ENCODE measurements at regions not wholly inside any gene's neighbourhood (a gene's known extent, or its start where the extent isn't known, plus 50 kb on each side); places are given as distances from the start of the nearest gene placed in this dataset.
A peak's percentile ranks its signal among the peaks of the same experiment; 100 is the strongest.

DNA sequence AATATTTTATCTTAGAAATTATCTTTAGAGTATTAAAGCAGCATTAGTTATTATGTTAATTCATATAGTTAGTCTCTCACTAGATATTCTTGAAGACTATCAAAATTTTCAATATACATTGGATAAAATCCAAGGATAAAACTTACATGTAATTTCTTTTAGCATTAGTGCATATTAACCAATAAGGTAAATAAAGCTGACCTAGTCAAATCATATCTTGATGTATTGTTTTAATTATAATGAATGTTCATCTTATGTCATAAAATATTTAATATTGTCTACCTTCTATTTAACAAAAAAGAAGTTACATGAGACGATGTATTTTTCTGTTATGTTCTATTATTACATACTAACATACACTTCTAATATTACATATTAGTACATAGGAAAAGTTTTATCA lies 301.7 kb upstream of the DAB2 start:
- no peak for DNase-seq (ENCODE audit: low read depth)
- no peak for TF ChIP-seq CTCF (IDR thresholded peaks at IDR 0.05; ENCODE audit: insufficient read depth, low read depth, low read length, missing control alignments)
- H3K4me3 ChIP-seq (ENCODE audit: low read length) = no peak overlapping the region

DNA sequence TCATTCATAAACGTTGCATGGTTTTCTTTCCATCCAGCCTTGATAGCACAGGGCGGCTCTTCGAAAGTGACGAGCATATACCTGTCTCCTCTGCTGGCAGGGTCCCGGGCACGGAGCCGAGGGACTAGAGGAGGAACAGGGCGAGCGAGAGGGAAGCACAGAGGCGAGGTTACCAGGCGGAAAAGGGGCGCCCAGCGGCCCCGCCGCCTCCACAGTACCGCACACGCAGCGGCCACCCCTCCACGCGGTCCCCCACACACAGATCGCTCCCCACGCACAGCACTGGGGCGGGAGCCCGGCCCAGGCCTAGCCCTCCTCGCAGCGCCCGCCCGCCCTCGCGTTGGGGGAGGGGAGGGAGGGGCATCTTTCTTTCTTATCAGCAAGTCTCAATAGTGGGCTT lies 296.6 kb upstream of the DAB2 start:
- no peak for TF ChIP-seq CTCF (IDR thresholded peaks at IDR 0.05; ENCODE audit: insufficient read depth, low read depth, low read length, missing control alignments)
- no peak overlapping the region for H3K4me3 ChIP-seq (ENCODE audit: low read length)
- DNase-seq (ENCODE audit: low read depth) = no peak

DNA sequence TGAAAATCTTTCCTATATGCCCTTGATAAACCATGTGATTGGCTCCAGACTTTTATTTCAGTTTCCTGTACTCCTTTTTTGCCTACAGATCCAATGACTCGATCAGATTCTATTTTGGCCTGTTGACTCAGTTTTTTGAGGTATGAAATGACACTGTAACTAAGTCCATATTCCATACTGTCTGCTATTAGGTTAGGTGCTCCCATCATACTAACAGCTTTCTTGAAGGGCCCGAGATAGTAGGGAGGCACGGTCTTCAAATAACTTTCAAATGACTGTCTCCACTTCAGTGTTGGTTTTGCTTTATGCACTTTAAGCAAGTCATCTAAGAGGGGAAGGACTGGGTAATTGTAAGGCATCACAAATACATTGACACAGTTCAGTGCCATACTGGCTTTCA lies 295.4 kb upstream of the DAB2 start:
- no peak for TF ChIP-seq CTCF (IDR thresholded peaks at IDR 0.05; ENCODE audit: insufficient read depth, low read depth, low read length, missing control alignments)
- no peak for DNase-seq (ENCODE audit: low read depth)
- H3K4me3 ChIP-seq (ENCODE audit: low read length) = no peak overlapping the region

- DNase-seq (ENCODE audit: low read depth) = no peak
- H3K4me3 ChIP-seq (ENCODE audit: low read length) = no peak overlapping the region
- no peak for TF ChIP-seq CTCF (IDR thresholded peaks at IDR 0.05; ENCODE audit: insufficient read depth, low read depth, low read length, missing control alignments)
These were observed 292.6 kb upstream of the DAB2 start for GRCh38 chr5:39717176-39717897.

- DNase-seq (ENCODE audit: low read depth) = peak; percentile 68
- peak; percentile 48 for TF ChIP-seq CTCF (IDR thresholded peaks at IDR 0.05; ENCODE audit: insufficient read depth, low read depth, low read length, missing control alignments)
- H3K4me3 ChIP-seq (ENCODE audit: low read length) = no peak overlapping the region
These were observed 291.8 kb upstream of the DAB2 start for GRCh38 chr5:39716532-39717028.

DNA sequence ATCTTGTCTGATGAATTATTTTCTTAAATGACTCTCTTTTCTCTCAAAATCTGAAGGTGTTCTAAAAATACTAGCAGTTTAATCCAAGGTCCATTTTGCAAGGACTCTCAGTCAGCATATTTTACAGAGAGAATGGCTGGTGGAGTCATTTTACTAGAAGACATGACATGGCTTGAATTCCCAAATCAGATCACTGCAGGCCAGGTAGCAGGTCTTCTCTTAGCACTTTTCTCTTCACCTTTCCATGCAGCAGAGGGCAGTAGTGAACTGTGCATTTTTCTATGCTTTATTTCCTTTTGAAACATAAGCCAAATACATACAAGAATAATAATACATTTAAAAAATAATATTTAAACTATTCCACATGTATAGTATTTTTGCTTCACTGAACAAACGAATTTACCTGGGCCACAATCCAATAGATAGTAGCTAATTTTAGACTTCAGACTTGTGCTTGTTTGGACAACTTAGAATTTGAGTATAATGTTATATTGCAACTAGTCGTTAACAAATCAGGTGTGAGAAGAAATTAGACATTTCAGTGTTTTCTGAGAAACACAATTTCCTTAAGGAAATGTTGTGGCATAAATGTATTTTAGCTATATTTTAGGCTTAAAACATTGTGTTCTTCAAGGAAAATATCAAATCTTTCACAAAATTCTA lies 289.4 kb upstream of the DAB2 start:
- peak; percentile 82 for TF ChIP-seq CTCF (IDR thresholded peaks at IDR 0.05; ENCODE audit: insufficient read depth, low read depth, low read length, missing control alignments)
- H3K4me3 ChIP-seq (ENCODE audit: low read length) = no peak overlapping the region
- peak; percentile 81 for DNase-seq (ENCODE audit: low read depth)
